HG03135 (cell line): ENCODE measurements at regions not wholly inside any gene's neighbourhood (a gene's known extent, or its start where the extent isn't known, plus 50 kb on each side); places are given as distances from the start of the nearest gene placed in this dataset.
"Not testable (repeated sequence)": the region's sequence is repeated elsewhere in the genome, so short reads cannot be mapped to it uniquely, and the experiment has no call there.

ENCODE experiments used
- ATAC-seq: cut with Tn5 transposase; IDR thresholded peaks from one replicate; pipeline ENCODE4 v1.9.1; 2021; ENCODE audit warnings: mild to moderate bottlenecking, moderate library complexity; ENCODE audit not compliant: unreplicated experiment

DNA sequence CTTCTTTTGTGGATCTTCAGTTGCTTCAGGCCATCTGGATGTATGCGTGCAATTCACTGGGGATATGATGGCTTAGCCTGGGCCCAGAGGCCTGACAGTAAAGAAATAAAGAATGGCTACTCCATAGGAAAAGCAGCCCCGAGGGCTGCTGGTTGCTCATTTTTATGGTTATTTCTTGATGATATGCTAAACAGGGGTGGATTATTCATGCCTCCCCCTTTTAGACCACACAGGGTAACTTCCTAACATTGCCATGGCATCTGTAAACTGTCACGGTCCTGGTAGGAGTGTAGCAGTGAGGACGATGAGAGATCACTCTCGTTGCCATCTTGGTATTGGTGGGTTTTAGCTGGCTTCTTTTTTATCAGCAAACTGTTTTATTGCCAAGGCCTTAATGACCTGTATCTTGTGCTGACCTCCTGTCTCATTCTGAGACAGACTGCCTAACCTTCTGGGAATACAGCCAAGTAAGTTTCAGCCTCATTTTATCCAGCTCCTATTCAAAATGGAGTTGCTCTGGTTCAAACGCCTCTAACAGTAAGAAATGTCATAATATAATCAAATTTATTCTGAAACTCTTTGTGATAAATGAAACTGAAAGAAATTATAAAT is 60.5 kb downstream of the DSEL start:
- ATAC-seq = no peak

DNA sequence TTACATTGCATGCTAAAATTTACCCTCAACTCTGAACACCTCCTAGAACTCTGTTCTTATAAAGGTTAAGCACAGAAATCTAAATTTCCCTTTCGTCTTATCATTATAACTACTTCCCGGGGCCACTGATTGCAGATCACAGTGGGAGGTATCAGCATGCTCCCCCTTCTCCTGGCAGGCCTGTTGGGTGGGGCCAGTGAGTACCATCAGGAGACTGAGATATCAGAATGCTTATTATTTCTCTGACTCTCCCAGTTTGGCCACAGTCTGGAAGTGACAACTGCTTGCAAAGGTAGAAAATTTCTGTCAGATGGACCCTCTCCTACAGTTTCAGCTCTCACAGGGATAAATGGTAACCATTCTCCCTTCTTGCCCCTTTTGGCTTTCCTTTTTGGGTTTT is 62.6 kb downstream of the DSEL start:
- no peak for ATAC-seq

GRCh38 chr18:67451960-67452359 is 64.6 kb downstream of the DSEL start:
- no peak for ATAC-seq

DNA sequence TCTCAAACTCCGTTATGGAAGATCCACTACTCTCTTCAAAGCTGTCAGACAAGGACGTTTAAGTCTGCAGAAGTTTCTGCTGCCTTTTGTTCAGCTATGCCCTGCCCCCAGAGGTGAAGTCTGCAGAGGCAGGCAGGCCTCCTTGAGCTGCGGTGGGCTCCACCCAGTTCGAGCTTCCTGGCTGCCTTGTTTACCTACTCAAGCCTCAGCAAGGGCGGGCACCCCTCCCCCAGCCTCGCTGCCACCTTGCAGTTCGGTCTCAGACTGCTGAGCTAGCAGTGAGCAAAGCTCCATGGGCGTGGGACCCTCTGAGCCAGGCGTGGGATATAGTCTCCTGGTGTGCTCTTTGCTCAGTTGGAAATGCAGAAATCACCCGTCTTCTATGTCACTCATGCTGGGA is 65.4 kb downstream of the DSEL start:
- not testable (repeated sequence) for ATAC-seq

- no peak for ATAC-seq
Measured at GRCh38 chr18:67433971-67434370, 82.5 kb downstream of the DSEL start.

- ATAC-seq = no peak
Measured at GRCh38 chr18:67432806-67433205, 83.7 kb downstream of the DSEL start.

DNA sequence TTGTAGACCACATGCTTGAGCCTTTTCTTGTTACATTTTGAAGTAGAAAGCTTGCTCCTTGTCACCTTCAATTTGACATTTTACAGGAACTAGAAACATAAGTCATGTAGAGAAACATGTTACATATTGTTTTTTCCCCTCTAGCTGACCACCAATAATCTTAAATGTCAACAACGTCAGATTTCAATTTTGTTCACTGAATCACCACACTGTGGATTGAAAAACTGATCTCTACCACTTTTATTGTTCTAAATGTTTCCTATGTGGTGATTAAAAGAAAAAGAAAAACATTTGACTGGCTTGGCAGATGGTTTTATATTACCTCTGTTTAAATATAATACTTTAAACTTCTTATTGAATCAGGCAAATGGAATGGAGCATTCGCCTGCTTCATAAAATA is 87.7 kb downstream of the DSEL start:
- no peak for ATAC-seq

- ATAC-seq = no peak
Measured at GRCh38 chr18:67428158-67428557, 88.4 kb downstream of the DSEL start.

DNA sequence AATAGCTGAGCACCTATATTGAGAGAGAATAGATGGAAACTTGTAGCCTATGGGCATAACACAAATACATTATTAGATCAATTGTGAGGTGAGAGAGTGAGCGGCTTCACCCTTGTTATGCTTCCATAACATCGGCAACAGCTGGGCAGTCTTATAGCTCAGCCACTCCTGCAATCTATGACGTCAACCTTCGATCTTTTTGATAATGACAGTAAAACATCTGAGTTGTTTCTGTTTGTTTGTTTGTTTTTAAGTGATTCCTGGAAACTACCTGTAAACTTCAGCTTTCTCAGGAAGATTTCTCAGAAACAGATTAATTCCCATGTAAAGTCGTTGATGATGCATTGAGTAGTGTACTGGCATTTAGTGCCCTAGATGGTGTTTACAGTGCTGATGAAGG is 90.0 kb downstream of the DSEL start:
- ATAC-seq = no peak

DNA sequence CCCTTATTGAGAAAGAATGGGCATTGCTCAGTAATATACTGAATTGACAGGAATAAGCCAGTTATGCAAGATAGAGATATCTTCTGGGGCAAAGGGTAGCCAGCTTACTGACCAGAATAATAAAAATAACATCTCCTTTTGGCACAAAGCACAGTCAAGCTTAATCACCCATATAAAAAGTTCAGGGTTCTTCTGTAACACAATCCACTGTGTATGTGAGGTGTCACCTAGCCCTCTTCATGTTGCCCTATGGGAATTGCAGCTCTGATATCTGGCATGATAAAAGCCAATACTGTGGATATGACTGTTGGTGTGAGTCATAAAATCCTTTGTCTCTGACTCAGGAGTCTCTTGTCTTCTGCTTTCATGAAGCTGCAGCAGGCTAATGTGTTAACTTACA is 90.8 kb downstream of the DSEL start:
- no peak for ATAC-seq

DNA sequence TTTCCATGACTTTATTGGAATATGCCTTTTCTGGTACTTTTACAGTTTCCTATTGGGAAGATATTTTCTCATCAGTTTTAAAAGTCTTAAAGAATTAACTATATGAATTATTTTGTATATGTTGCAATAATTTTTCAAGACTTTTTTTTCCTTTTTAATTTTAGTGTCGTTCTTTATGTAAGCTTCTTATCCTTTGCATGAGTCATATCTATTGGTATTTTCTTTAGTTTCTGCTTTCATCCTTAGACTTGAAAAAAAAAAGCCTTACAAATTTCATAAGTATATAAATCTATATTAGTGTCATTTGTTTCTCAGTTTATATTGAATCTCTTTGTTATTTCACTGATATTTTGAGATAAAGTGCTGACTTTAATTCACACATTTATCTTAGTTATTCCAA is 94.9 kb downstream of the DSEL start:
- ATAC-seq = no peak

DNA sequence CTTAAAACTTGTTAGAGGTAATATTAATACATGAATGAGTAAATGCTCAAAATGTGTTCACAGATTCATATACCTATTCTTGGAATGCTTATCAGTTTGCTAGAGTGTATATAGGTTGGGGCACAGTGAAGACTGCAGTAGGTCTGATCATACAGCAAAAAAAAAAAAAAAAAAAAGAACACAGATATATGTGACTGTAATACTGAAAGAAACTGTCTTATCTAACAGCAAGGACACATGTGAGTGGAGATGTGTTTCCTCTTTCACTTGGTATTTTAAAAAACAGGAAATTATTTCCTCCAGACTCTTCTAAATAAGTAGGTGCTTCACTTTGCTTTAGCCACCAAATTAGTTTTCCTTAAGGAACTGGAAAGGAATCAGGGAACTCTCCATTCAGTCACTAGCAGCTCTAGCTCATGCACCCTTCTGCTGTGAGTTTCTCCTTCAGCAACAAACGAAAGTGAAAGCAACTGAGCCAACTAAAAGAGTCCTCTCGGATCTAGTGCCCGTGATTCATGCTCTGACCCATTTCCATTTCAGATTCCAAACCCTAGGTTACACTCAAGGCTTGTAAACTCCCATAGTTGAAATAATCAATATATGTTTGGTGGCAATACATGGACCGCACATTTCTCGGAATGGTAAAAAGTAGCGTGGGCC is 98.5 kb downstream of the DSEL start:
- peak; percentile 86 for ATAC-seq

- no peak for ATAC-seq
Measured at GRCh38 chr18:67411116-67411515, 105.4 kb downstream of the DSEL start.

DNA sequence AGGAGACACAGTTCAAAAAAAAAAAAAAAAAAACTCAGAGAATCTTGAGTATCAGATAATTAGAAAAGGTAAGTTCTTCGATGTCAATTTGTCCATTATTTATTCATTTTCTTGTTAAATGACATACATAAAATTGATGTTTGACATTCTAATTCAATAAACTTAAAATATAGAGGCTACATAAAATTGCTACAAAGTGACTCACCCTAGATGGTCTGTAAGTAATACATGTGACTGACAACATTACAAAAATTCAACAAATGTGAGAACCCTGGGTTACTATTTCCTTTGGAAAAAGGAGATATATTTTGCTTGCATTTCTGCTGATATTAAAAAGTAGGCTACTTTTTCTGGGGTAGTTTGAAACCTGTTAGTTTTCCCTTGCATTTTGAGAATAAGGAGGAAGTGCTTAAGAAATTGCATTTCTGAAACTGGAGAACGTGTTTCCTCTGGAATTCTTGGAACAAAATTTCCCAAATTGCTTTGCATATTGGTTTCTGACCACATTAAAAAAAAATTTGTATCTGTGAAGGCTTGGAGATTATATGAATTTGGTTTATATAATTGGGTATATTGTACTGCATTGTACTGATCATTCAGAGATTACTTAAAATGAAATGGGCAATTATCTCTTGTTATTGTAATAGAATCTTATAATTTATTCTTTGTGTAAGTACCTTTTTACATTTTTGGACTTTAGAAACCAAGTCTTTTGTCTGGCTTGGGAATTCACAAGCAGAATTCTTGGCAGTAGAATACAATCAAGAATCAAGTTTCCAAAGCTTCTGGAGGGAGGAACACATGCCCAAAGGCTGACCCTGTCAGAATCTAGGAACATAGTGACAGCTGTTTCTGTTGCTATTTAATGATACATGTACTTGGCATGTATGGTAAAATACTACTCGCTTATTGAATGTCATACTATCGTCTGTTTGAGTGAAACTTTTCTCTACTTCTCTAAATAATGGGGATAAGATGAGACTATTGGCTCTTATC is 106.1 kb downstream of the DSEL start:
- no peak for ATAC-seq

DNA sequence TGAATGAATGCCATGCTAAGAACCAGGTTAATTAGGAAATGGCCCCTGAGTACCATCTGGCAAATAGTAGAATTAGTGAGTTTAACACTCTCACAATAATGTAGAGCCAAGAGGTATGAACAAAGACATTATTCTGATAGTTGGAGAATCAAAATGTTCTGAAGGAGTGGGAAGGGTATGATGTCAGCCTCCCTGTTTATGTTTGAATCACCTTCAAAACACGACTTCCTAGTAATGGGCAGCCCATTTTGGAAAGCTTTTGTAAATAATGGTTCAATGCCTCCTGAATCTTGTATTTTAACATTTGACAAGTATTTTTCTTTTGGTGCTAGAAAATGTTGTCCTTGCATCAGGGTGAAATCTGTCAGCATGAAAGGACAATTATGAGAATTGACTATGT is 108.3 kb downstream of the DSEL start:
- no peak for ATAC-seq

- ATAC-seq = no peak
Measured at GRCh38 chr18:67406714-67407113, 109.8 kb downstream of the DSEL start.

DNA sequence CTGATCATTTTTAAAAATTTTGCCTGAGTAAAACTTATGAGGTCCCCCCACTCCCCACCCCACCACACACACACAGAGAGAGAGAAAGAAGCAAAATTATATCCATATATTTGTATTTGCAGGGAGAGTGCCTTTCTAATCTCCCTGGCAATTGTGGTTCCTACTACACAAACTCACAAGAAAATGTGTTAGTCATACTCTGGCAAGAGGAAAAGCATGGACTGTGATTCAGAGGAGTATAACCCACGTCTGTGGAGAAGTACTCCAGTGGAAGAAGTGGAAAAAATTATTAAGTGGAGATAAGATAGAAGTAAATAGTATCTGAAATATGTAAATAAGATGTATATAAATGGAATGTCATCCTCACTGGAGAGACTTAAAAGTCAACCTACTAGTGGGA is 114.0 kb downstream of the DSEL start:
- no peak for ATAC-seq

DNA sequence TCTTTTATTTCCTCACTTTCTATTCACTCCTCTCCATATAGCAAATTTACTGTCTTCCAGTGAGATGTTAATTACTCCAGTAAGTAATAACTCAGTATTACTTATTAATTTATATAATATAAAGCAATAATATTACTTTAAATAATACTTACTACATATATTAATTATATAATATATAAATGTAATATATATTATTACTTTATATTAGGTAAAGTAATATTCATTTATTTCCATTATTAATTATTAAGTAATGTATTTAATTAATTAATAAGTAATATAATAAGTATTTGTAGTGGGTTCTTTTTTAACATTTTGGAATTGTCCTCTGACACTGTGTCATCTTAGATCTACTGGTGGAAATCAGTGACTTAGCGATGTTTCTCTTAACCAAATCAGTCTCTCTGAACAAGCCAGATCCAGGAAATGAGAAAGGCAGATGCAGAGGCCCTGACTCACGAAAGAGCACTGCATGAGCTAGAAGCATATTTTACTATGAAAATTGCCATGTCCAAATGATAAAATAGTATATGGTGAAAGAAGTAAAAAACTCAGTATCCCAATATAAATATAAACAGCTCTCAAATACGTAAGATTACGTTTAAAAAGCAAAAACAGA is 115.9 kb downstream of the DSEL start:
- ATAC-seq = no peak

- no peak for ATAC-seq
Measured at GRCh38 chr18:67386032-67386431, 130.5 kb downstream of the DSEL start.

DNA sequence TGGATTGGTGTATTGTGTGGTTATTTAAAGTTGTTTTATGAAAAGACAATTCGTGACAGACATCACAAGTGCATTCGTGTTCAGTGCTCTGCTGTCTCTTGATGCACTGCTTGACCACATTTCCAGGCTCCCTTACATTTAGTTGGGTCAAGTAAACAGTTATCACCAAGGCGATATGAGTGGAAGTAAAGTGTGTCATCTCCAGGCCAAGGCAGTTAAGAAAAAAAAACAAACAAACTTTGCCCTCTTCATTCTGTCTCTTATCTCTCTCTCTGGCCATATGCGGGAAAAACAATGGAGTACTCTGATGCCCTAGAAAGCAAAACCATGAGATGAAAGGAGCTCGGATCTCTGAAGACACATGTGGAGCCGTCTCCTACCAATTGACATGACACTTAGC is 131.1 kb downstream of the DSEL start:
- no peak for ATAC-seq

- not testable (repeated sequence) for ATAC-seq
Measured at GRCh38 chr18:67384057-67384456, 132.5 kb downstream of the DSEL start.
